Liver (tissue), 8 donors: ENCODE measurements at regions not wholly inside any gene's neighbourhood (a gene's known extent, or its start where the extent isn't known, plus 50 kb on each side); places are given as distances from the start of the nearest gene placed in this dataset.

ENCODE experiments used
- DNase-seq: peaks from one replicate; pipeline ENCODE4 v3.0.0-alpha.2; 2017; ENCODE audit warnings: low spot score
- H3K27ac ChIP-seq, 2 donors: one replicate each; pipeline ENCODE4 v1.7.0; 2013; ENCODE audit warnings: inconsistent platforms in 2 of 2, low read length in 2 of 2, control low read depth in 1 of 2, low read depth in 1 of 2, mild to moderate bottlenecking in 1 of 2
- H3K27me3 ChIP-seq, 4 donors: one replicate each; pipeline versions ENCODE4 v1.6.1 to v1.7.0; 2013; ENCODE audit warnings: low read length in 3 of 4, inconsistent platforms in 1 of 4, mild to moderate bottlenecking in 1 of 4, moderate library complexity in 1 of 4; ENCODE audit not compliant: control insufficient read depth in 4 of 4, insufficient read depth in 4 of 4
- H3K36me3 ChIP-seq, 4 donors: one replicate each; pipeline versions ENCODE4 v1.6.1 to v1.7.0; 2013; ENCODE audit warnings: low read length in 3 of 4, mild to moderate bottlenecking in 3 of 4, low read depth in 1 of 4, moderate library complexity in 1 of 4; ENCODE audit not compliant: control insufficient read depth in 4 of 4, insufficient read depth in 3 of 4
- H3K4me1 ChIP-seq, 4 donors: one replicate each; pipeline versions ENCODE4 v1.6.1 to v1.7.0; 2013; ENCODE audit warnings: low read length in 3 of 4, mild to moderate bottlenecking in 3 of 4, moderate library complexity in 1 of 4; ENCODE audit not compliant: control insufficient read depth in 4 of 4, insufficient read depth in 4 of 4
- H3K4me3 ChIP-seq, 3 donors: one replicate each; pipeline versions ENCODE4 v1.6.1 to v1.7.0; 2013; ENCODE audit warnings: low read length in 3 of 3, control low read depth in 1 of 3, low read depth in 1 of 3, mild to moderate bottlenecking in 1 of 3
- H3K9ac ChIP-seq, 2 donors: one replicate each; pipeline ENCODE4 v1.7.0; 2013; ENCODE audit warnings: low read length in 2 of 2, mild to moderate bottlenecking in 2 of 2, moderate library complexity in 2 of 2, control low read depth in 1 of 2, low read depth in 1 of 2
- H3K9me3 ChIP-seq, 4 donors: one replicate each; pipeline versions ENCODE4 v1.6.1 to v1.7.0; 2013; ENCODE audit warnings: low read length in 3 of 4; ENCODE audit not compliant: control insufficient read depth in 4 of 4
- CTCF ChIP-seq: fragments of 150-350 bp; IDR thresholded peaks from 2 replicates; pipeline ENCODE4 v1.5.1; 2017; ENCODE audit warnings: improper control_type of control experiment, low read depth, low read length; ENCODE audit not compliant: missing input control
- EGR1 ChIP-seq, 2 donors: IDR thresholded peaks; 2 replicates each; pipeline ENCODE4 v1.6.1; 2016 to 2018; ENCODE audit warnings: antibody characterized with exemption in 2 of 2, low read depth in 2 of 2
- FOXA1 ChIP-seq: IDR thresholded peaks from 2 replicates; pipeline ENCODE4 v1.6.1; 2016; ENCODE audit warnings: antibody characterized with exemption
- FOXA2 ChIP-seq: IDR thresholded peaks from 2 replicates; pipeline ENCODE4 v1.6.1; 2016; ENCODE audit warnings: antibody characterized with exemption
- GABPA ChIP-seq, 2 donors: IDR thresholded peaks in 1 of 2; conservative IDR thresholded peaks in 1 of 2; 2 replicates each; pipeline ENCODE4 v1.6.1; 2016; ENCODE audit warnings: antibody characterized with exemption in 2 of 2, mild to moderate bottlenecking in 1 of 2, moderate library complexity in 1 of 2
- HNF4A ChIP-seq, 2 donors: conservative IDR thresholded peaks; 2 replicates each; pipeline ENCODE4 v1.6.1; 2016; ENCODE audit warnings: antibody characterized with exemption in 2 of 2, mild to moderate bottlenecking in 2 of 2
- HNF4G ChIP-seq: IDR thresholded peaks from 2 replicates; pipeline ENCODE4 v1.6.1; 2016; ENCODE audit warnings: antibody characterized with exemption
- JUND ChIP-seq, 2 donors: IDR thresholded peaks; 2 replicates each; pipeline ENCODE4 v1.6.1; 2016; ENCODE audit warnings: antibody characterized with exemption in 2 of 2
- NR2F2 ChIP-seq: IDR thresholded peaks from 2 replicates; pipeline ENCODE4 v1.6.1; 2016; ENCODE audit warnings: antibody characterized with exemption
- RAD21 ChIP-seq, 2 donors: IDR thresholded peaks; 2 replicates each; pipeline ENCODE4 v1.6.1; 2016; ENCODE audit warnings: antibody characterized with exemption in 2 of 2, mild to moderate bottlenecking in 2 of 2
- REST ChIP-seq: IDR thresholded peaks from 2 replicates; pipeline ENCODE4 v1.6.1; 2016; ENCODE audit warnings: antibody characterized with exemption, mild to moderate bottlenecking
- RXRA ChIP-seq, 2 donors: IDR thresholded peaks; 2 replicates each; pipeline ENCODE4 v1.6.1; 2017 to 2018; ENCODE audit warnings: antibody characterized with exemption in 2 of 2, mild to moderate bottlenecking in 1 of 2
- SP1 ChIP-seq: IDR thresholded peaks from 2 replicates; pipeline ENCODE4 v1.6.1; 2018; ENCODE audit warnings: antibody characterized with exemption, mild to moderate bottlenecking
- TAF1 ChIP-seq: conservative IDR thresholded peaks from 2 replicates; pipeline ENCODE4 v1.6.1; 2016; ENCODE audit warnings: antibody characterized with exemption, mild to moderate bottlenecking
- YY1 ChIP-seq: IDR thresholded peaks from 2 replicates; pipeline ENCODE4 v1.6.1; 2016; ENCODE audit warnings: antibody characterized with exemption, mild to moderate bottlenecking
- ZBTB33 ChIP-seq: IDR thresholded peaks from 2 replicates; pipeline ENCODE4 v1.6.1; 2016; ENCODE audit warnings: antibody characterized with exemption
- WGBS: extraction: QIAGEN DNeasy Blood & Tissue Kit; methylation state at CpG from one replicate; pipeline ENCODE4 v1.1.7; 2013; 5-methylcytosine and 5-hydroxymethylcytosine counted together
- TF ChIP-seq, protein P1 (sequence below): IDR thresholded peaks from 2 replicates; pipeline ENCODE4 v1.6.1; 2016; ENCODE audit warnings: antibody characterized with exemption
- TF ChIP-seq, protein P2 (sequence below): IDR thresholded peaks from 2 replicates; pipeline ENCODE4 v1.6.1; 2016; ENCODE audit warnings: antibody characterized with exemption
- donor health status: healthy.
- donor health status: healthy.
- donor health status: healthy.
- donor health status: healthy.
- donor health status: healthy.

GRCh38 chr10:112030431-112030830 is 153.1 kb downstream of the GPAM start:
- Histone ChIP-seq H3K36me3 (peaks cover 0 to 4% (median 0%) of the 10 kb centered on the region in 4 donors), H3K9me3 (peaks cover 2 to 11% (median 5%) of the 10 kb centered on the region in 4 donors), H3K4me1 (no peaks in the 10 kb centered on the region), H3K27ac (no peak overlapping the region), H3K9ac (no peak overlapping the region), H3K4me3 (no peak overlapping the region), H3K27me3 (no peaks in the 10 kb centered on the region)
- no peak for DNase-seq
- TF ChIP-seq, protein P1, sequence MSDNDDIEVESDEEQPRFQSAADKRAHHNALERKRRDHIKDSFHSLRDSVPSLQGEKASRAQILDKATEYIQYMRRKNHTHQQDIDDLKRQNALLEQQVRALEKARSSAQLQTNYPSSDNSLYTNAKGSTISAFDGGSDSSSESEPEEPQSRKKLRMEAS = no peak
- TF ChIP-seq SP1 (no peak), ZBTB33 (no peak), FOXA1 (no peak), CTCF (no peak), FOXA2 (no peak), JUND (IDR thresholded peaks at IDR 0.05) (no peak), HNF4A (conservative IDR thresholded peaks at IDR 0.05) (no peak), NR2F2 (no peak), REST (no peak), YY1 (no peak), TAF1 (no peak), RXRA (IDR thresholded peaks at IDR 0.05) (no peak), EGR1 (IDR thresholded peaks at IDR 0.05; ENCODE audit: low read depth in 2 of 2) (no peak), RAD21 (IDR thresholded peaks at IDR 0.05) (no peak), HNF4G (no peak), GABPA (IDR thresholded peaks at IDR 0.05 in 1 of 2, conservative IDR thresholded peaks at IDR 0.05 in 1 of 2) (no peak)
- TF ChIP-seq, protein P2, sequence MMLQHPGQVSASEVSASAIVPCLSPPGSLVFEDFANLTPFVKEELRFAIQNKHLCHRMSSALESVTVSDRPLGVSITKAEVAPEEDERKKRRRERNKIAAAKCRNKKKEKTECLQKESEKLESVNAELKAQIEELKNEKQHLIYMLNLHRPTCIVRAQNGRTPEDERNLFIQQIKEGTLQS = no peak
- WGBS = 90% methylated on average over 2 of the region's 2 CpGs
